Activated T-helper 17 cell treated with anti-CD3 and anti-CD28 coated beads, Interleukin-2, amount 50 U/mL, for 72 hours (primary cell): ENCODE measurements at regions not wholly inside any gene's neighbourhood (a gene's known extent, or its start where the extent isn't known, plus 50 kb on each side); places are given as distances from the start of the nearest gene placed in this dataset.
"Not testable (repeated sequence)": the region's sequence is repeated elsewhere in the genome, so short reads cannot be mapped to it uniquely, and the experiment has no call there.

ENCODE experiments used
- ATAC-seq: fragments of 150-1000 bp; cut with Tn5 transposase; replicated peaks from 2 replicates; pipeline ENCODE4 v1.10.0; 2021; ENCODE audit warnings: mild to moderate bottlenecking, moderate library complexity
- H3K27ac Mint-ChIP-seq: one replicate; pipeline ENCODE4 v1.8.0; 2022; ENCODE audit warnings: mixed read lengths
- H3K27me3 Mint-ChIP-seq: one replicate; pipeline ENCODE4 v1.8.0; 2022; ENCODE audit warnings: mixed read lengths
- H3K36me3 Mint-ChIP-seq: one replicate; pipeline ENCODE4 v1.8.0; 2022; ENCODE audit warnings: low read depth, mild to moderate bottlenecking, mixed read lengths
- H3K4me1 Mint-ChIP-seq: one replicate; pipeline ENCODE4 v1.8.0; 2022; ENCODE audit warnings: mixed read lengths
- H3K4me3 Mint-ChIP-seq: one replicate; pipeline ENCODE4 v1.8.0; 2022; ENCODE audit warnings: mild to moderate bottlenecking, mixed read lengths
- H3K9me3 Mint-ChIP-seq: one replicate; pipeline ENCODE4 v1.8.0; 2022; ENCODE audit warnings: mixed read lengths

DNA sequence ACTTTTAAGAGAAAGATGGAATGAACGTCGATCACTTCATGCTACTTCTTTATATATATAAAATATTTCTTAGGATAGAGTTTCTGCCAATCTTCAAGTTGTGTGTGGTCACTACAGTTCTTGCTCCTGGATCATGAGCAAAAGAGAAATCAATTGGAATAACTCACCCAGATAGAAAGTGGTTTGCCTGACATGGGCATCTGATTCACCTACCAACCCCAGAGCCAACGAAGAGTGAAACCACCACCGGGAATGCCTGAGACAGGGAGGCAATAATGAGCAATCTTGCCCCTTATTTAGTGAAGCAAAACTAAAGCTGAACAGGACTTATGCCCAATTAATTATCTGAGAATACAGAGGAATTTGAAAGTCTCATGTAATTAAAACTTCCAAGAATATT is 250.2 kb upstream of the REG3G start:
- H3K27ac Mint-ChIP-seq = no peak overlapping the region
- no peaks in the 10 kb centered on the region for H3K36me3 Mint-ChIP-seq
- H3K27me3 Mint-ChIP-seq = no peaks in the 10 kb centered on the region
- H3K9me3 Mint-ChIP-seq = peaks cover 22% of the 10 kb centered on the region
- H3K4me3 Mint-ChIP-seq = no peak overlapping the region
- no peaks in the 10 kb centered on the region for H3K4me1 Mint-ChIP-seq
- no peak for ATAC-seq

DNA sequence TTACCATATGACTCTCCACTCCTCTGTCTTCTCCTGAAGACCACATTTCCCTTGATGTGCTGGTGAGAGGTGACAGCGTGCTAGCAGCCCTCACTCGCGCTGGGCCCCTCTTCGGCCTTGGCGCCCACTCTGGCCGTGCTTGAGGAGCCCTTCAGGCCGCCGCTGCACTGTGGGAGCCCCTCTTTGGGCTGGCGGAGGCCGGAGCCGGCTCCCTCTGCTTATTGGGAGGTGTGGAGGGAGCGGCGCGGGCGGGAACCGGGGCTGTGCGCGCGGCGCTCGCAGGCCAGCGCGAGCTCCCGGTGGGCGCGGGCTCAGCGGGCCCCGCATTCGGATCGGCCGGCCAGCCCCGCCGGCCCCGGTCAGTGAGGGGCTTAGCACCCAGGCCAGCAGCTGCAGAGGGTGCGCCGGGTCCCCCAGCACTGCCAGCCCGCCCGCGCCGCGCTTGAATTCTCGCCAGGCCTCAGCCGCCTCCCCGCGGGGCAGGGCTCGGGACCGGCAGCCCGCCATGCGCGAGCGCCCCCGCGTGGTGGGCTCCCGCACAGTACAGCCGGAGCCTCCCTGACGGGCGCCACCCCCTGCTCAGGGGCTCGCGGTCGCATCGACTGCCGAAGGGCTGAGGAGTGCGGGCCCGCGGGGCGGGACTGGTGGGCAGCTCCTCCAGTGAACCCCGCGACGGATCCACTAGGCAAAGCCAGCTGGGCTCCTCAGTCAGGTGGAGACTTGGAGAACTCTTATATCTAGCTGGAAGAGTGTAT is 246.6 kb upstream of the REG3G start:
- Mint-ChIP-seq H3K4me1 (no peaks in the 10 kb centered on the region), H3K4me3 (no peak overlapping the region)
- no peak for ATAC-seq

DNA sequence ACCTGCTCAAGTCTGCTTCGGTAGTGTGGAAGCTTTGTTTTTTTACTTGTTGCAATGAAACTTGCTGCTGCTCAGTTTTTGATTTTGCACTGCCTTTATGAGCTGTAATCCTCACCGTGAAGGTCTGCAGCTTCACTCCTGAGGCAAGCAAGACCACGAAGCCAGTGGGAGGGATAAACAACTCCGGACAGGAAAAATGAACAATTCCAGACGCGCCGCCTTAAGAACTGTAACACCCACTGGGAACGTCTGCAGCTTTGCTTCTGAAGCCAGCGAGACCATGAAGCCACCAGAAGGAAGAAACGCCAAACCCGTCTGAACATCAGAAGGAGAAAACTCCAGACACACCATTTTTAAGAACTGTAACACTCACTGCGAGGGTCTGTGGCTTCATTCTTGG is 245.7 kb upstream of the REG3G start:
- H3K27ac Mint-ChIP-seq = no peak overlapping the region
- no peaks in the 10 kb centered on the region for H3K36me3 Mint-ChIP-seq
- no peak for ATAC-seq
- no peaks in the 10 kb centered on the region for H3K27me3 Mint-ChIP-seq
- no peaks in the 10 kb centered on the region for H3K4me1 Mint-ChIP-seq
- H3K9me3 Mint-ChIP-seq = peaks cover 15% of the 10 kb centered on the region
- H3K4me3 Mint-ChIP-seq = no peak overlapping the region

More for the DNA sequence above, 246.6 kb upstream of the REG3G start:
- Mint-ChIP-seq H3K27ac (no peak overlapping the region), H3K36me3 (no peaks in the 10 kb centered on the region), H3K9me3 (peaks cover 15% of the 10 kb centered on the region), H3K27me3 (no peaks in the 10 kb centered on the region)

DNA sequence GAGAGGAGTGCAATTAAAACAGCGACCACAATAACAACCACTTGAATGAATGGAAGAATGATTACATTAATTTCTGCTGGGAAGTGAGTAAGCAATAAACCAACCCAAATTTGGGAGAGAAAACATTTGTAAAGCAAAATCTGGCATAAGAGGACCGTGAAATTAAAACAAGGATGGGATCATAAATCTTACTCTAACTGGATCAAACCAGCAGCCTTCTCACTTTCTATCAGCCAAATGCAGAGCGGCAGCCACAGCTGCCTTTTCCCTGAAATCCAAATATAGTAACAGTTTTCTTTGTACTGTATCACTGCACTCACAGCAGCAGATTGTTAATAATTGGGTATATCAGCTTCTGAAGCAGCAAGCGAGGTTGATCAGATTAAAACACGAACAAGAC is 245.2 kb upstream of the REG3G start:
- H3K36me3 Mint-ChIP-seq = no peaks in the 10 kb centered on the region
- H3K4me3 Mint-ChIP-seq = no peak overlapping the region
- H3K27ac Mint-ChIP-seq = no peak overlapping the region
- H3K27me3 Mint-ChIP-seq = no peaks in the 10 kb centered on the region
- ATAC-seq = no peak
- peaks cover 15% of the 10 kb centered on the region for H3K9me3 Mint-ChIP-seq
- H3K4me1 Mint-ChIP-seq = no peaks in the 10 kb centered on the region

DNA sequence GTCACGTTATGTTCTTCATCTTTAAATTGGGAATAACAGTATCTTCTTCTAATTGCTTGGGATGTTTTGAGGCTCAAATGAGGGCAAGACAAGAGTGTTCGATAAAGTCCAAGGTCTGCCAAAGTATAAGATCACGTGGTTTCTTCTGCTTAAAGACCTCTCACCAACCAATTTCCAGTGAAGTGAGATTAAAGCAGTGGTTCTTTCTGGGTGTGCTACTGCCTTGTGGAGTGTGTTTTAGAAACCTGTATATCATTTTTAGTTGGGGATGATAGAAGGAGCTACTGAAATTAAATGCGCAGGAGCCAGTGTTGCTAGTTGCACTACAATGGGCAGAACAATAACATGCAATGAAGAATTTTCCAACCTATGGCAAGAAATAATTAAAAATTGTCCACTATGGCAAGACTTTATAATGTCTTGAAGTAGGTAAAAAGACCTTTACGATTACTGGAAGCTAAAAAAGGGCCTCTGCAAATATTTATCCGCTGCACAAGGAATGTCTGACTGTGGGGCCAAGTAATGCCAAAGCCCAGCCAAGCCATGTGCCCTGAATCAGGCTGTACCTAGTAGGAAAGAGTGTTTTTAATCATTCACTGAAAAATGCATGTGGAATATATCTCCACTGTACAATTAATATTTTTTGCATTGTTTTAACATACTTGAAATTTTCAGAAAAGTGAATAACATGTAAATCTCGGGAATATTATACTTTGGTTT is 244.5 kb upstream of the REG3G start:
- H3K27me3 Mint-ChIP-seq = no peaks in the 10 kb centered on the region
- H3K36me3 Mint-ChIP-seq = no peaks in the 10 kb centered on the region
- ATAC-seq = no peak
- no peak overlapping the region for H3K4me3 Mint-ChIP-seq
- no peak overlapping the region for H3K27ac Mint-ChIP-seq
- H3K4me1 Mint-ChIP-seq = no peaks in the 10 kb centered on the region
- H3K9me3 Mint-ChIP-seq = peaks cover 15% of the 10 kb centered on the region

DNA sequence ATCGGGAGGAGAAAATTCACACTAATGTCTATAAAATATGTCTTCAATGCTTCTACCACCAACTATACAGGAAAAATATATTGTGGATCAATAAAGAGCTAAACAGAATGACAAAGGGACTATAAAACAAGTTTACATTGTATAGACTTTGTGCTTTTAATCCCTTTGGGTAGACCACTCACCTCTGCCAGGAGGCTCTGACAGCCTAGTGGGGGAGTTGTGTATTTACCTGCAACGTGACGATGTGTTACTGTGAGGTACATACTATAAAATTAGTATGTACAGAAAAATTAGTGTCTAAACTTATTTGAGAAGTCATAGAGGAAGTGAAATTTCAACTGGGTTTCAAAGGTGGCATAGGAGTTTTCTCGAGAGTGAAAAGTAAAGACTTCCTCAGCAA is 243.3 kb upstream of the REG3G start:
- H3K27ac Mint-ChIP-seq = no peak overlapping the region
- no peak overlapping the region for H3K4me3 Mint-ChIP-seq
- ATAC-seq = no peak

DNA sequence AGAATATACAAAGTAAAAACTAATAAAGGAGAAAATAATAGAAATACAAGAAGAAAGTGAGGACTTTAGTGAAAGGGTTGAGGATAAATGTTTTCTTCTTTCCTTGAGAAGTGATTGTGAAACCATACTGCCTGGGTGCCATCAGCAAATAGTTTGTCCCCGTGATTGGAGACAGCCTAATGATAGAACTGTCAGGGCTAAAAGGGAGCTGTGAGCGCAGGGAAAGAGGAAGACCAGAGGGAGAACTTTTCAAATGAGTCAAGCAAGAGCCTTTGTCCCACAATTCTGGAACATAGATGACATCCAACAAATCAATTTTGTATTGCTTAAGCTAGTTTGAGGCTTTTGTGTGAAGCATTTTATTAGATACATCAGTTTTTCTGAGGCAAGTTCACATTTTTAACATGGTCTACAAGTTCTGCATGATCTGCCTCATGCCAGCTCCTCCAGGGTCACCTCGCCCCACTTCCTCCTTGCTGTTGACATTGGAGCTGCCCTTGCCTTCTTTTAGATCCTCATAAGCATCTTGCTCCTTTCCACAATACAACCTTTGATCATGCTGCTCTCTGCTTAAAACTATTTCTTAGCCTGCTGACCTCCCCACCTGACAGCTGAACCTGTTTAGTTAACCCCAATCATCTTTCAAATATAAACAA is 213.4 kb upstream of the REG3G start:
- no peak overlapping the region for H3K27ac Mint-ChIP-seq
- no peaks in the 10 kb centered on the region for H3K36me3 Mint-ChIP-seq
- ATAC-seq = no peak
- peaks cover 22% of the 10 kb centered on the region for H3K9me3 Mint-ChIP-seq
- H3K4me3 Mint-ChIP-seq = no peak overlapping the region
- H3K27me3 Mint-ChIP-seq = no peaks in the 10 kb centered on the region
- no peaks in the 10 kb centered on the region for H3K4me1 Mint-ChIP-seq

More for the DNA sequence above, 243.3 kb upstream of the REG3G start:
- Mint-ChIP-seq H3K9me3 (peaks cover 12% of the 10 kb centered on the region), H3K27me3 (no peaks in the 10 kb centered on the region), H3K36me3 (no peaks in the 10 kb centered on the region), H3K4me1 (no peaks in the 10 kb centered on the region)

DNA sequence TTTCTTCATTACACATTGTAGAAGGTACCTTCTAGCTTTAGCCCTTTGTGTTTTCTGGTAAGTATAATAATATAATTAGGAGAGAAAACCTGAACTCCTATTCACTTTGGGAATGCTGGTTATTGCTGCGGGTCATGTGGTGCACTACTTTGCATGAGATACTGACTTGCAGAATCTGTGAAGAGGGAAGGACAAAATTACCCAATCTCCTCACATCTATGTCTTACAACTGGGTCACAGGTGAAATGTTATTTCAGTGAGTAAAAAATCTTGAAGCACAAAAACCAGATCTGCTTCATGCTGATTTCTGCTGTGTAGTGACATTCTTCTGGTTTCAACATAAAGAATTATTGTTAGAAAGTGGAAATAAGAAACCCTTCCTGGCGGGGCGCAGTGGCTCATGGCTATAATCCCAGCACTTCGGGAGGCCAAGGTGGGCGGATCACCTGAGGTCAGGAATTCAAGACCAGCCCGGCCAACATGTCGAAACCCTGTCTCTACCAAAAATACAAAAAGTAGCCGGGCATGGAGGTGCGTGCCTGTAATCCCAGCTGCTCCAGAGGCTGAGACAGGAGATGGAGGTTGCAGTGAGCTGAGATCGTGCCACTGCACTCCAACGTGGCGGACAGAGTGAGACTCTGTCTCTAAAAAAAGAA is 211.0 kb upstream of the REG3G start:
- Mint-ChIP-seq H3K27me3 (no peaks in the 10 kb centered on the region), H3K27ac (no peak overlapping the region), H3K4me1 (no peaks in the 10 kb centered on the region), H3K9me3 (peaks cover 17% of the 10 kb centered on the region), H3K4me3 (no peak overlapping the region), H3K36me3 (no peaks in the 10 kb centered on the region)
- ATAC-seq = no peak

DNA sequence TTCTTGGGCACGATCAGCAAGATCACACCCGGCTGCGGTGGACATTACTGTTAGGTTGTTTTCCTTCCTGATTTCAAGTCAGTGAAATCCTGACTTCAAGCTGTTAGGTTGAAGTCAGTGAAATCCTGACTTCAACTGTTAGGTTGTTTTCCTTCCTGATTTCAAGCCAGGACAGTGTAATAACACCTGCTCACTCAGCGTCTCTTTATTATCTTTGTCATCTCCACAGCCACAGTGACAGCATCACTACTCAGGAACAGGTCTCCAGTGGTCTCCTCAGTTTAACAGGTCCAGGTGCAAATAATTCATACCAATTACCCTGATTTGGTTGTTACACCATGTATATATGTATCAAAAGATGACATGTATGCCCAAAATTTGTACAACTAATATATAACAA is 208.1 kb upstream of the REG3G start:
- Mint-ChIP-seq H3K4me1 (no peaks in the 10 kb centered on the region), H3K4me3 (no peak overlapping the region), H3K36me3 (no peaks in the 10 kb centered on the region), H3K9me3 (peaks cover 19% of the 10 kb centered on the region), H3K27ac (no peak overlapping the region), H3K27me3 (no peaks in the 10 kb centered on the region)
- no peak for ATAC-seq

DNA sequence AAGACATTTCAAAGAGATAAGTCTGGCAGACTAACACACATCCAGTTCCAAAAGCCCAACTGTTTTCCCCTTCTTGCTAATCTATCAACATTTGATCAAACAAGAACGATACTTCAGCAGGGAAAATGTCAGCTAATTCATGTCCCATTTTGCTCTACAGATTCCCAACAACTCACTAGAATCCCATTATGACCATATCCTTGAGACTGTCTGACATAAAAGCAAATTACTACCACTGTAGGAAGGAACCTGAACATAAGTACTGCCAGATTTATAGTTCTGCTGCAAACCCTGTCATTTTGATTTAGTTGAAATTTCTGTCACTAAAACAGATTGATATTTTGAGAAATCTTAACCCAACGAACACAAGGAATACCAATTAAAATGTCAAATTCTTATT is 193.0 kb upstream of the REG3G start:
- H3K27me3 Mint-ChIP-seq = no peaks in the 10 kb centered on the region
- no peak overlapping the region for H3K27ac Mint-ChIP-seq
- no peaks in the 10 kb centered on the region for H3K36me3 Mint-ChIP-seq
- no peaks in the 10 kb centered on the region for H3K4me1 Mint-ChIP-seq
- H3K4me3 Mint-ChIP-seq = no peak overlapping the region
- ATAC-seq = no peak
- peaks cover 11% of the 10 kb centered on the region for H3K9me3 Mint-ChIP-seq

DNA sequence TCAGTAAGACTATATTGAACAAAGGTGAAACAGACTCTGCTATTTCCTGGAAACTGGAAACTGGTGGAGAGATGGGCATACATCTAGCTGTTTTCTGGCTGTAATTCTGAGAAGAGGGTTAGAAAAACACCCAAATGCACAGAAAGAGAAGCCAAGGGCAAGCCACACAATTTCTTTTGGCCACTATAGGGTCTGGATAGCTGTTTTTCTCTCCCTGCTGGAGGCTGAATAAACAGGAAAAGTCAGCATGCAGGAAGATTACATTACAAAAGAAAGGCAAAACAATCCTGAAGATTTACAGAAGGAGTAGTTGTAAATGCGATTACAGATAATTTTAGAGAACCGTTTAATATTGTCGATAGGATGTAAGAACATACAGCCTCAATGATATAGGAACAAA is 186.2 kb upstream of the REG3G start:
- H3K4me3 Mint-ChIP-seq = no peak overlapping the region
- peaks cover 16% of the 10 kb centered on the region for H3K9me3 Mint-ChIP-seq
- ATAC-seq = no peak
- no peaks in the 10 kb centered on the region for H3K27me3 Mint-ChIP-seq
- H3K27ac Mint-ChIP-seq = no peak overlapping the region
- no peaks in the 10 kb centered on the region for H3K36me3 Mint-ChIP-seq
- no peaks in the 10 kb centered on the region for H3K4me1 Mint-ChIP-seq

DNA sequence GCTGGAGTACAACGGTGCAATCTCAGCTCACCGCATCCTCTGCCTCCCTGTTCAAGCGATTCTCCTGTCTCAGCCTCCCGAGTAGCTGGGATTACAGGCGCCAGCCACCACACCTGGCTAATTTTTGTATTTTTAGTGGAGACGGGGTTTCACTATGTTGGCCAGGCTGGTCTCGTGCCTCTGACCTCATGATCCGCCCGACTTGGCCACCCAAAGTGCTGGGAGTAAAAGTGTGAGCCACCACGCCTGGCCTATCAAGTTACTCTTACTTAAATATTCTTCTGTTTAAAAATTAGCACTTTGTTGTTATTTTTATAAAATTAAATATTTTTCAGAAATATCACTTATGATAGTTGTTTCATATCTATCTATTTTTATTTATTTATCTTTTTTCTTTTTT is 185.2 kb upstream of the REG3G start:
- not testable (repeated sequence) for H3K4me1 Mint-ChIP-seq, H3K27me3 Mint-ChIP-seq, ATAC-seq, H3K36me3 Mint-ChIP-seq, H3K27ac Mint-ChIP-seq, H3K4me3 Mint-ChIP-seq
- peaks cover 19% of the 10 kb centered on the region for H3K9me3 Mint-ChIP-seq

DNA sequence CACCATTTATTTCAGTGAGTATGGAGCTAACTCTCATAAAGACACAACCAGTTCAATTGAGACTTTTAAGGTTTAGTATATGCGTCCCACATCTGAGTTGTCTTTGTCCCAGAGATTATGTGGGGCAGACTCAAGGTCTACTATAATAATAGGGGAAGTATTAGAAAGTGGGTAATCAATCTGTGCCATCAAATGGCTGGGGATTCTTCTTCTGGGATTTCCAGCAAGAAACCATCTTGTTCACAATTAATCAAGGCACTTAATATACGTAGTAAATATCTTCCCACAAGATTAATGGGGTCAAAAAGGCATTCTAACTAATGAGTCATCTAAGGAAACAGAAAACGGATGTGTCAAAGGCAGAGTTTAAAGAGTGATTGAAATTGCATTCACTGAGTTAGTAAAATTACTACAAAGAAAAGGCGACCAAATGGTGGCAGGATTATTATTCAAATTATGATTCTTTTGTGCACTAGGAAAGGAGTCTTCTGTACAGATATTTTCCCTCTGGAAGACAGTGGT is 179.8 kb upstream of the REG3G start:
- Mint-ChIP-seq H3K36me3 (no peaks in the 10 kb centered on the region), H3K4me1 (no peaks in the 10 kb centered on the region), H3K27ac (no peak overlapping the region), H3K27me3 (no peaks in the 10 kb centered on the region), H3K9me3 (peaks cover 11% of the 10 kb centered on the region), H3K4me3 (no peak overlapping the region)
- no peak for ATAC-seq

DNA sequence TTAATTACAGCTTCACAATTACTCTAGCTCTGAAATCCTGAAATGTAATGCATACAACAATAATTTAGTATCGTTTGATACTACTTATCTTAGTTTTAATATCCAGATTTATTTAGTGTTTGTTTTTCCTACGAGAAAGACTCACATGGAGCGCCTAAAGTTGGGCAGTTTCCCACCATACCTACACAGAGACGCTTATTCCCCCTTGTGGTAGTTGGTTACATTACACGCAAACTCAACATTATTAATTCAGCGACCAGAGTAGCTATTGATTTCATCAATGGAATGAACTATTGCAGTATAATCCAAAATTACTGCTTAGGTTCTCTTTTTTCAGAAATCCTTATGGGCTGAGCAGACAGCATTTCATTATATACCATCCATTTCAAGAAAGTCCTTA is 164.0 kb upstream of the REG3G start:
- Mint-ChIP-seq H3K27ac (no peak overlapping the region), H3K4me3 (no peak overlapping the region), H3K9me3 (peaks cover 23% of the 10 kb centered on the region), H3K36me3 (no peaks in the 10 kb centered on the region), H3K27me3 (no peaks in the 10 kb centered on the region), H3K4me1 (no peaks in the 10 kb centered on the region)
- ATAC-seq = no peak
